HepG2 (cell line): ENCODE measurements at regions not wholly inside any gene's neighbourhood (a gene's known extent, or its start where the extent isn't known, plus 50 kb on each side); places are given as distances from the start of the nearest gene placed in this dataset.

Experiments
- FIP1L1 ChIP-seq: fragments of 200-400 bp; formaldehyde crosslinking; IDR thresholded peaks from 2 replicates; pipeline ENCODE4 v1.6.1; 2018; ENCODE audit warnings: low read depth, mild to moderate bottlenecking, low read length, moderate library complexity, borderline replicate concordance; ENCODE audit not compliant: insufficient read depth
- FOXK2 ChIP-seq: fragments of 450-650 bp; IDR thresholded peaks from 2 replicates; pipeline ENCODE4 v1.6.1; 2016
- JUNB ChIP-seq: sonication (generic); formaldehyde crosslinking; IDR thresholded peaks from 2 replicates; pipeline ENCODE4 v1.8.0; 2022; ENCODE audit warnings: missing genetic modification reagents, mild to moderate bottlenecking, borderline replicate concordance
- ZNF274 ChIP-seq: sonication (generic); formaldehyde crosslinking; IDR thresholded peaks from 2 replicates; pipeline ENCODE4 v1.5.1; 2020; ENCODE audit warnings: mild to moderate bottlenecking, missing genetic modification reagents
- ZNF570 ChIP-seq: sonication (generic); formaldehyde crosslinking; IDR thresholded peaks from 2 replicates; pipeline ENCODE4 v1.4.0; 2020; ENCODE audit warnings: mild to moderate bottlenecking, missing genetic modification reagents, borderline replicate concordance
- TF ChIP-seq, protein P1 (sequence below), 2 experiments: fragments of 450-650 bp in 1 of 2; sonication (generic) in 1 of 2; formaldehyde crosslinking in 1 of 2; IDR thresholded peaks; 2 replicates each; pipeline versions ENCODE4 v1.6.1 to v1.8.0; 2016 to 2022; ENCODE audit warnings: antibody characterized with exemption in 1 of 2, mild to moderate bottlenecking in 1 of 2, missing genetic modification reagents in 1 of 2
- TF ChIP-seq, protein P2 (sequence below): sonication (generic); formaldehyde crosslinking; IDR thresholded peaks from 2 replicates; pipeline ENCODE4 v1.4.0; 2020; ENCODE audit warnings: missing genetic modification reagents

DNA sequence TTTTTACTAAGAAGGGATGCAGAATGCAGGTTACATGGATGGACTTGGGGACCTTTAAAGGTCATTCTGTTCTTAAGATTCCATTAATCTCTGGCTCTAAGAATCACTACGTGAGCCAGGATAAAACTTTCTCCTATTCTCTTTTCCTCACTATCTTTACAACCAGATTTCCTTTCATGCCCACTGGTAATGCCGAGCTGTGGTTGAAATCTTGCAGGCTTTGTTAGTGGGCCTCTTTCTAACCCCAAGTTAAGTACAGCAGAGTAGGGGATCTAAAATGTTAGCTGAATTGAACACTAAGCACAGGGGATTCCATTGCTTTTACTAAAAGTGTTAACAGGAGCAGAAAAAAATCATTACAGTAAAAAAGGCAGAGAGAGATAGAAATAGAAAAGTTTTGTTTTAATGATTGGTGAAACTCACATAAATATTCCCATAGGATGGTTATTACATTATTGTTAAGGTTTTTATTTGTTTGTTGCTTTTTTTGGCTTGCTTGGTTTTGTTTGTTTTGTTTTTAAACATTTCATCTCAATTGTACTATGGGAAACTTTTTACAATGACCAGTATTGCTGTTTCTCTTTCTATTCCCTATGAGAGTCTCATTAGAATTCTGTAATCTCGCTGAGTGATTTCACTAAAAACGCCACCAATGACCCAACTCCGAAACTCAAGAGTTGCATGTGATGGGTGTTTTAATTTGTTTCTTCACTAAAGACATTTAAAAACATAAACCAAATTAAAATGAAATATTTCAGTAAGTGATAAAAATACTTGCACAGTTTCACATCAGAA, 54.1 kb upstream of the HTATIP2 start (continued):
- TF ChIP-seq, protein P1, sequence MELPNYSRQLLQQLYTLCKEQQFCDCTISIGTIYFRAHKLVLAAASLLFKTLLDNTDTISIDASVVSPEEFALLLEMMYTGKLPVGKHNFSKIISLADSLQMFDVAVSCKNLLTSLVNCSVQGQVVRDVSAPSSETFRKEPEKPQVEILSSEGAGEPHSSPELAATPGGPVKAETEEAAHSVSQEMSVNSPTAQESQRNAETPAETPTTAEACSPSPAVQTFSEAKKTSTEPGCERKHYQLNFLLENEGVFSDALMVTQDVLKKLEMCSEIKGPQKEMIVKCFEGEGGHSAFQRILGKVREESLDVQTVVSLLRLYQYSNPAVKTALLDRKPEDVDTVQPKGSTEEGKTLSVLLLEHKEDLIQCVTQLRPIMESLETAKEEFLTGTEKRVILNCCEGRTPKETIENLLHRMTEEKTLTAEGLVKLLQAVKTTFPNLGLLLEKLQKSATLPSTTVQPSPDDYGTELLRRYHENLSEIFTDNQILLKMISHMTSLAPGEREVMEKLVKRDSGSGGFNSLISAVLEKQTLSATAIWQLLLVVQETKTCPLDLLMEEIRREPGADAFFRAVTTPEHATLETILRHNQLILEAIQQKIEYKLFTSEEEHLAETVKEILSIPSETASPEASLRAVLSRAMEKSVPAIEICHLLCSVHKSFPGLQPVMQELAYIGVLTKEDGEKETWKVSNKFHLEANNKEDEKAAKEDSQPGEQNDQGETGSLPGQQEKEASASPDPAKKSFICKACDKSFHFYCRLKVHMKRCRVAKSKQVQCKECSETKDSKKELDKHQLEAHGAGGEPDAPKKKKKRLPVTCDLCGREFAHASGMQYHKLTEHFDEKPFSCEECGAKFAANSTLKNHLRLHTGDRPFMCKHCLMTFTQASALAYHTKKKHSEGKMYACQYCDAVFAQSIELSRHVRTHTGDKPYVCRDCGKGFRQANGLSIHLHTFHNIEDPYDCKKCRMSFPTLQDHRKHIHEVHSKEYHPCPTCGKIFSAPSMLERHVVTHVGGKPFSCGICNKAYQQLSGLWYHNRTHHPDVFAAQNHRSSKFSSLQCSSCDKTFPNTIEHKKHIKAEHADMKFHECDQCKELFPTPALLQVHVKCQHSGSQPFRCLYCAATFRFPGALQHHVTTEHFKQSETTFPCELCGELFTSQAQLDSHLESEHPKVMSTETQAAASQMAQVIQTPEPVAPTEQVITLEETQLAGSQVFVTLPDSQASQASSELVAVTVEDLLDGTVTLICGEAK (IDR thresholded peaks at IDR 0.05), result no peak
- TF ChIP-seq, protein P1 (CRISPR knock-in tag; IDR thresholded peaks at IDR 0.05), result no peak
- TF ChIP-seq ZNF570, result no peak
- no peak for TF ChIP-seq FIP1L1
- TF ChIP-seq JUNB (CRISPR knock-in tag), result no peak
- TF ChIP-seq, protein P2, sequence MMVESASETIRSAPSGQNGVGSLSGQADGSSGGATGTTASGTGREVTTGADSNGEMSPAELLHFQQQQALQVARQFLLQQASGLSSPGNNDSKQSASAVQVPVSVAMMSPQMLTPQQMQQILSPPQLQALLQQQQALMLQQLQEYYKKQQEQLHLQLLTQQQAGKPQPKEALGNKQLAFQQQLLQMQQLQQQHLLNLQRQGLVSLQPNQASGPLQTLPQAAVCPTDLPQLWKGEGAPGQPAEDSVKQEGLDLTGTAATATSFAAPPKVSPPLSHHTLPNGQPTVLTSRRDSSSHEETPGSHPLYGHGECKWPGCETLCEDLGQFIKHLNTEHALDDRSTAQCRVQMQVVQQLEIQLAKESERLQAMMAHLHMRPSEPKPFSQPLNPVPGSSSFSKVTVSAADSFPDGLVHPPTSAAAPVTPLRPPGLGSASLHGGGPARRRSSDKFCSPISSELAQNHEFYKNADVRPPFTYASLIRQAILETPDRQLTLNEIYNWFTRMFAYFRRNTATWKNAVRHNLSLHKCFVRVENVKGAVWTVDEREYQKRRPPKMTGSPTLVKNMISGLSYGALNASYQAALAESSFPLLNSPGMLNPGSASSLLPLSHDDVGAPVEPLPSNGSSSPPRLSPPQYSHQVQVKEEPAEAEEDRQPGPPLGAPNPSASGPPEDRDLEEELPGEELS, result no peak
- TF ChIP-seq FOXK2, result no peak
- no peak for TF ChIP-seq ZNF274
